ENCODE measurements at regions not wholly inside any gene's neighbourhood (a gene's known extent, or its start where the extent isn't known, plus 50 kb on each side); places are given as distances from the start of the nearest gene placed in this dataset.
"Not testable (repeated sequence)": the region's sequence is repeated elsewhere in the genome, so short reads cannot be mapped to it uniquely, and the experiment has no call there.

DNA sequence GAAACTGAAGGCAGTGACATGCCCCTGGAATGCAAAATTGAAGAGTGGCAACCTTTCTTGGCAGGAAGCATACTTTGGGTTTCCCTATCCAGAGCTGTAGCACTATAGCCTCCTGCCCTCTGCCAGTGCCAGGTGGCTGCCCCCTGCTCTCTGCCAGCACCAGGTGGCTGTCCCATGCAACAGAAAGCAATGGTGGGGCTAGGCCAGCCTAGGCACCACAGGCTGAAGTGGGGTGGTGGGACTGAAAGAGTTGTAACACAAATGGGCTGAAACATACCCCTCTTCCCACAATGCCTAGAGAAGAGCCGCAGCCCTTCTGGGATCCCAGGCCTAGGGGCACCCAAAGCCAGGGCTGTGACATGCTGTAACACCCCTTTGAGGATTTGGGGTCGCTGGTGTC lies 1739.3 kb upstream of the LRRTM1 start:
- Histone ChIP-seq H3K27me3 (ENCODE audit: control insufficient read depth, insufficient read depth, low read length) (no peaks in the 10 kb centered on the region), H3K36me3 (ENCODE audit: control insufficient read depth, insufficient read depth, low read length) (no peaks in the 10 kb centered on the region), H3K27ac (ENCODE audit: low read length) (no peak overlapping the region), H3K4me1 (ENCODE audit: control insufficient read depth, insufficient read depth, low read length) (no peaks in the 10 kb centered on the region), H3K9me3 (replicated peaks; ENCODE audit: control insufficient read depth, low read depth, low read length) (peaks cover 3% of the 10 kb centered on the region), H3K4me3 (ENCODE audit: low read length) (no peak overlapping the region)
- DNase-seq, result no peak
- 82% methylated on average over 2 of the region's 2 CpGs for WGBS (ENCODE audit: insufficient coverage)

- DNase-seq, result peak; percentile 3
- Histone ChIP-seq H3K27me3 (ENCODE audit: control insufficient read depth, insufficient read depth, low read length) (no peaks in the 10 kb centered on the region), H3K4me1 (ENCODE audit: control insufficient read depth, insufficient read depth, low read length) (peaks cover 2% of the 10 kb centered on the region), H3K4me3 (ENCODE audit: low read length) (no peak overlapping the region), H3K9me3 (replicated peaks; ENCODE audit: control insufficient read depth, low read depth, low read length) (no peaks in the 10 kb centered on the region), H3K27ac (ENCODE audit: low read length) (no peak overlapping the region), H3K36me3 (ENCODE audit: control insufficient read depth, insufficient read depth, low read length) (no peaks in the 10 kb centered on the region)
- 23% methylated on average over 3 of the region's 5 CpGs for WGBS (ENCODE audit: insufficient coverage)
Observed at GRCh38 chr2:82027921-82028615, 1723.5 kb upstream of the LRRTM1 start.

DNA sequence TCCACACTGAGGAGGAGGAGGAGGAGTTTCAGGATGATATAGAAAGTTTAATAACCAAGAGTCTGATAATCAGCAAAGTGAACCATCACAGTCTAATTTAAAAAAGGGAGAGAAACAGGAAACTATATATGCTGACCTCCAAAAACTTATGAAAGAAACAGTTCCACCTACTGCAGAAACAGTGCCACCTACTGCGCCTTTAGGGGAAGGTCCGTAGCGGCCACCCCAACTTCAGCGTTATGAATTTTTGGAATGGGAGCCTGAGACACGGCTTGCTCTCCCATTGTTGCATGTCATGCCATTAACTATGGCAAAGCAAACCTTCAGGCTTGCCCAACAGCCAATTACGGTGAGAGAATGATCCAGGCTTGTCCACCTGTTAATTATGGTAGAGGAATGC lies 1719.2 kb upstream of the LRRTM1 start:
- Histone ChIP-seq H3K27me3 (ENCODE audit: control insufficient read depth, insufficient read depth, low read length) (no peaks in the 10 kb centered on the region), H3K4me1 (ENCODE audit: control insufficient read depth, insufficient read depth, low read length) (peaks cover 2% of the 10 kb centered on the region), H3K36me3 (ENCODE audit: control insufficient read depth, insufficient read depth, low read length) (no peaks in the 10 kb centered on the region), H3K4me3 (ENCODE audit: low read length) (no peak overlapping the region), H3K9me3 (replicated peaks; ENCODE audit: control insufficient read depth, low read depth, low read length) (no peaks in the 10 kb centered on the region), H3K27ac (ENCODE audit: low read length) (no peak overlapping the region)
- 48% methylated on average over 5 of the region's 6 CpGs for WGBS (ENCODE audit: insufficient coverage)
- DNase-seq, result no peak

GRCh38 chr2:82013641-82014040 lies 1709.1 kb upstream of the LRRTM1 start:
- H3K4me3 ChIP-seq (ENCODE audit: low read length), result no peak overlapping the region
- no peaks in the 10 kb centered on the region for H3K9me3 ChIP-seq (replicated peaks; ENCODE audit: control insufficient read depth, low read depth, low read length)
- H3K27me3 ChIP-seq (ENCODE audit: control insufficient read depth, insufficient read depth, low read length), result no peaks in the 10 kb centered on the region
- DNase-seq, result no peak
- no peak overlapping the region for H3K27ac ChIP-seq (ENCODE audit: low read length)
- WGBS (ENCODE audit: insufficient coverage), result 49% methylated on average over 3 of the region's 6 CpGs
- no peaks in the 10 kb centered on the region for H3K36me3 ChIP-seq (ENCODE audit: control insufficient read depth, insufficient read depth, low read length)
- H3K4me1 ChIP-seq (ENCODE audit: control insufficient read depth, insufficient read depth, low read length), result no peaks in the 10 kb centered on the region

GRCh38 chr2:82007071-82007664 lies 1702.6 kb upstream of the LRRTM1 start:
- 57% methylated on average over 1 of the region's 3 CpGs for WGBS (ENCODE audit: insufficient coverage)
- no peaks in the 10 kb centered on the region for H3K27me3 ChIP-seq (ENCODE audit: control insufficient read depth, insufficient read depth, low read length)
- no peaks in the 10 kb centered on the region for H3K4me1 ChIP-seq (ENCODE audit: control insufficient read depth, insufficient read depth, low read length)
- H3K9me3 ChIP-seq (replicated peaks; ENCODE audit: control insufficient read depth, low read depth, low read length), result no peaks in the 10 kb centered on the region
- no peak overlapping the region for H3K27ac ChIP-seq (ENCODE audit: low read length)
- no peak for DNase-seq
- no peaks in the 10 kb centered on the region for H3K36me3 ChIP-seq (ENCODE audit: control insufficient read depth, insufficient read depth, low read length)
- H3K4me3 ChIP-seq (ENCODE audit: low read length), result no peak overlapping the region

DNA sequence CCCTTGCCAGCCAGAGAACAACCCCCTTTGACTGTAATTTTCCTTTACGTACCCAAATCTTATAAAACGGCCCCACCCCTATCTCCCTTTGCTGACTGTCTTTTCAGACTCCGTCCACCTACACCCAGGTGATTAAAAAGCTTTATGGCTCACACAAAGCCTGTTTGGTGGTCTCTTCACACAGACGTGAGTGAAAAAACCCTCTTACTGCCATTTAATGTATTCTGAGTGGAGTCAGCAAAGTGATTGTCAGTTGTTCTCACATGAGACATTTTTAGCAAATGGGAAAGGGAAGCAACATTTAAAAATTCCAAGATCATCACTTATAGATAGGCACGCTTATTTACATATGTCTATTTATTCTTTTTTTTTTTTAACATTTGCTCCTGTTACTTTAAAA lies 1701.3 kb upstream of the LRRTM1 start:
- H3K9me3 ChIP-seq (replicated peaks; ENCODE audit: control insufficient read depth, low read depth, low read length); H3K27ac ChIP-seq (ENCODE audit: low read length); H3K27me3 ChIP-seq (ENCODE audit: control insufficient read depth, insufficient read depth, low read length); H3K4me1 ChIP-seq (ENCODE audit: control insufficient read depth, insufficient read depth, low read length); H3K36me3 ChIP-seq (ENCODE audit: control insufficient read depth, insufficient read depth, low read length); DNase-seq; H3K4me3 ChIP-seq (ENCODE audit: low read length): not testable (repeated sequence)
- WGBS (ENCODE audit: insufficient coverage), result 75% methylated on average over 3 of the region's 5 CpGs

GRCh38 chr2:82001614-82002013 lies 1697.1 kb upstream of the LRRTM1 start:
- no peak overlapping the region for H3K4me3 ChIP-seq (ENCODE audit: low read length)
- H3K9me3 ChIP-seq (replicated peaks; ENCODE audit: control insufficient read depth, low read depth, low read length), result no peaks in the 10 kb centered on the region
- no peaks in the 10 kb centered on the region for H3K4me1 ChIP-seq (ENCODE audit: control insufficient read depth, insufficient read depth, low read length)
- H3K27ac ChIP-seq (ENCODE audit: low read length), result no peak overlapping the region
- WGBS (ENCODE audit: insufficient coverage), result no CpG with 5 or more reads among the region's 4 CpGs
- no peaks in the 10 kb centered on the region for H3K27me3 ChIP-seq (ENCODE audit: control insufficient read depth, insufficient read depth, low read length)
- no peaks in the 10 kb centered on the region for H3K36me3 ChIP-seq (ENCODE audit: control insufficient read depth, insufficient read depth, low read length)
- no peak for DNase-seq

DNA sequence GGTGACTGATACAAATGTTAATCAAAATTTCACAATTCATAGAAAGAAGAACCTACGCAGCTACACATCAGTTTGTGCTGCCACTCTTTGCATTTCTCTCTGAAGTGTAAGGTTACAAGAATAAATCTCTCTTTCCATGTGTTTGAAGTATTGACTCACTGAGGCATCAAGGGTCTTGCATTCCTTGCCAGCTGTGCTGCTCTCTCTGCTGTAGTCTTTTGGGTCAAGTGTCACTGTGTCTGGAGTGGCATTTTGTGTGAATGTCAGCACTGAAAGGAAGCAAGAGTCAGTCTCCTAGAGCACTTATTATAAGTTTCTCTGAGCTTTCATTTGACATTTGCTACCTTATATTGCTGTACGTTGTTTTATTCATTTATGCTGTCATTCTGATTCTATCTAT lies 1696.1 kb upstream of the LRRTM1 start:
- H3K27ac ChIP-seq (ENCODE audit: low read length), result no peak overlapping the region
- no peaks in the 10 kb centered on the region for H3K9me3 ChIP-seq (replicated peaks; ENCODE audit: control insufficient read depth, low read depth, low read length)
- H3K36me3 ChIP-seq (ENCODE audit: control insufficient read depth, insufficient read depth, low read length), result no peaks in the 10 kb centered on the region
- no peaks in the 10 kb centered on the region for H3K27me3 ChIP-seq (ENCODE audit: control insufficient read depth, insufficient read depth, low read length)
- DNase-seq, result no peak
- no peak overlapping the region for H3K4me3 ChIP-seq (ENCODE audit: low read length)
- no CpG with 5 or more reads among the region's 2 CpGs for WGBS (ENCODE audit: insufficient coverage)
- no peaks in the 10 kb centered on the region for H3K4me1 ChIP-seq (ENCODE audit: control insufficient read depth, insufficient read depth, low read length)

DNA sequence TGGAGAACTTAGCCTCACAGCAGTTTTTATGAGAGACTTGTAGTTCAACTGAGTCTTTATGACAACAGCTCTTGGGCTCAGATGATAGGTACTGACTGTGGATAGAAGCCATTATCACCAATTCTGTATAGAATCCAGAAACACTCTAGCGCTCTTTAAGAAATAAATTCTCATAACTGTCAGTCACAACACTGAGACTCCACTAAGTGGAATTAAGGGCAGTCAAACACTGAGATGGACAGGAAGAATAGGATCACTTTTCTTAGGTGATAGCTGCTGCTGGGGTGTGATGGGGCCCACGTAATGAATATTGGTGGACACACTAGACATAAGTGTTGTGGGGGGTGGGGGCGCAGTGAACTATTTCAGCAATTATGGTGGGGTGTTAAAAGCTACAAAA lies 1691.8 kb upstream of the LRRTM1 start:
- H3K9me3 ChIP-seq (replicated peaks; ENCODE audit: control insufficient read depth, low read depth, low read length), result no peaks in the 10 kb centered on the region
- no peaks in the 10 kb centered on the region for H3K4me1 ChIP-seq (ENCODE audit: control insufficient read depth, insufficient read depth, low read length)
- H3K4me3 ChIP-seq (ENCODE audit: low read length), result no peak overlapping the region
- no peaks in the 10 kb centered on the region for H3K27me3 ChIP-seq (ENCODE audit: control insufficient read depth, insufficient read depth, low read length)
- no peak overlapping the region for H3K27ac ChIP-seq (ENCODE audit: low read length)
- H3K36me3 ChIP-seq (ENCODE audit: control insufficient read depth, insufficient read depth, low read length), result no peaks in the 10 kb centered on the region
- no peak for DNase-seq
- no CpG with 5 or more reads among the region's 3 CpGs for WGBS (ENCODE audit: insufficient coverage)

DNA sequence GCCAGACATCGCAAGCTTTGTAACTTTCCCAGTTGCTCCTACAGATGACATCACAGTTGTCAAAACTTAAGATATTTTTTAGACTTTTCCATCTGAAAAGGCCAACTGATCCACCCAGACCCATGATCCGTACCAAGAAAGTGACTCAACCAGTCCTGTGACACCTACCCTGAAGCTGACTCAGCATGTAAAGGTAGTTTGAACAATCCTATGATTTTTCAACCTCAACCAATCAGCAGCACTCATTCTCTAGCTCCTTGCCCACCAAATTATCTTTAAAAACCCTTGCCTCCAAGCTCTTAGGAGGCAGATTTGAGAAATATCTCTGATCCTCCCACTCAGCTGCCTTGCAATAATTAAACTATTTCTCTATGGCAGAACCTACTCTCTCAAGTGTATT lies 1686.7 kb upstream of the LRRTM1 start:
- Histone ChIP-seq H3K27me3 (ENCODE audit: control insufficient read depth, insufficient read depth, low read length) (no peaks in the 10 kb centered on the region), H3K4me1 (ENCODE audit: control insufficient read depth, insufficient read depth, low read length) (no peaks in the 10 kb centered on the region), H3K36me3 (ENCODE audit: control insufficient read depth, insufficient read depth, low read length) (no peaks in the 10 kb centered on the region), H3K9me3 (replicated peaks; ENCODE audit: control insufficient read depth, low read depth, low read length) (no peaks in the 10 kb centered on the region), H3K27ac (ENCODE audit: low read length) (no peak overlapping the region), H3K4me3 (ENCODE audit: low read length) (no peak overlapping the region)
- DNase-seq, result no peak
- 79% methylated on average over 2 of the region's 2 CpGs for WGBS (ENCODE audit: insufficient coverage)

DNA sequence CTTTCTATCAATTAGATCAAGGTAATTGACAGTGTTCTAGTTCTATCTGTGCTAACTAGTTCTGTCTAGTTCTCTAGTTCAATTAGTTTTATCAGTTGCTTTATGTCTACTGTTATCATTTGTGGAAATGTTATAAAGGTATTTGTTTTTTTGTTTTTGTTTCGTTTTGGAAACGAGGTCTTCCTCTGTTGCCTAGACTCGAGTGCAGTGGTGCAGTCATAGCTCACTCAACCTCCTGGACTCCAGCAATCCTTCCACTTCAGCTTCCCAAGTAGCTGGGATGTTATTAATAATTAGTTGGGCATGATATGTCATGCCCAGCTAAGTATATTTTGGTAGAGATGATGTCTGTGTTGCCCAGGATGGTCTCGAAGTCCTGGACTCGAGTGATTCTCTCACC lies 1682.8 kb upstream of the LRRTM1 start:
- no CpG with 5 or more reads among the region's 5 CpGs for WGBS (ENCODE audit: insufficient coverage)

More for the DNA sequence above, 1682.8 kb upstream of the LRRTM1 start:
- Histone ChIP-seq H3K27me3 (ENCODE audit: control insufficient read depth, insufficient read depth, low read length) (no peaks in the 10 kb centered on the region), H3K4me1 (ENCODE audit: control insufficient read depth, insufficient read depth, low read length) (no peaks in the 10 kb centered on the region), H3K36me3 (ENCODE audit: control insufficient read depth, insufficient read depth, low read length) (no peaks in the 10 kb centered on the region), H3K4me3 (ENCODE audit: low read length) (no peak overlapping the region), H3K9me3 (replicated peaks; ENCODE audit: control insufficient read depth, low read depth, low read length) (no peaks in the 10 kb centered on the region), H3K27ac (ENCODE audit: low read length) (no peak overlapping the region)
- DNase-seq, result no peak
